Mesendoderm (in vitro differentiated cells): ENCODE measurements at regions not wholly inside any gene's neighbourhood (a gene's known extent, or its start where the extent isn't known, plus 50 kb on each side); places are given as distances from the start of the nearest gene placed in this dataset.
"Not testable (repeated sequence)": the region's sequence is repeated elsewhere in the genome, so short reads cannot be mapped to it uniquely, and the experiment has no call there.

Experiments
- DNase-seq: peaks from one replicate; pipeline ENCODE4 v3.0.0; 2013
- H2AK5ac ChIP-seq: 2 replicates; pipeline ENCODE4 v1.6.1; 2013; ENCODE audit warnings: low read length, inconsistent platforms
- H2BK120ac ChIP-seq: 2 replicates; pipeline ENCODE4 v1.6.1; 2013; ENCODE audit warnings: low read depth, mild to moderate bottlenecking, low read length, moderate library complexity, mixed read lengths
- H2BK15ac ChIP-seq: replicated peaks from 2 replicates; pipeline ENCODE4 v1.6.1; 2013; ENCODE audit warnings: low read depth, mild to moderate bottlenecking, moderate library complexity
- H2BK5ac ChIP-seq: 2 replicates; pipeline ENCODE4 v1.6.1; 2013; ENCODE audit warnings: low read length, inconsistent platforms
- H3K18ac ChIP-seq: 2 replicates; pipeline ENCODE4 v1.6.1; 2013; ENCODE audit warnings: mild to moderate bottlenecking, low read length, mixed read lengths
- H3K23ac ChIP-seq: one replicate; pipeline ENCODE4 v1.6.1; 2013; ENCODE audit warnings: low read length
- H3K27ac ChIP-seq: 2 replicates; pipeline ENCODE4 v1.5.1; 2013; ENCODE audit warnings: low read depth, mild to moderate bottlenecking, inconsistent platforms, low read length, moderate library complexity
- H3K27me3 ChIP-seq: 2 replicates; pipeline ENCODE4 v1.6.1; 2013; ENCODE audit warnings: low read length, control low read depth, mild to moderate bottlenecking, inconsistent platforms; ENCODE audit not compliant: insufficient read depth, poor library complexity
- H3K36me3 ChIP-seq: 2 replicates; pipeline ENCODE4 v1.6.1; 2013; ENCODE audit warnings: low read length, inconsistent platforms; ENCODE audit not compliant: control insufficient read depth, insufficient read depth
- H3K4ac ChIP-seq: one replicate; pipeline ENCODE4 v1.6.1; 2013; ENCODE audit warnings: low read depth, mild to moderate bottlenecking, low read length, moderate library complexity
- H3K4me1 ChIP-seq: 2 replicates; pipeline ENCODE4 v1.6.1; 2013; ENCODE audit warnings: low read depth, low read length, inconsistent platforms; ENCODE audit not compliant: control insufficient read depth
- H3K4me2 ChIP-seq: 2 replicates; pipeline ENCODE4 v1.6.1; 2013; ENCODE audit warnings: low read length
- H3K4me3 ChIP-seq: 2 replicates; pipeline ENCODE4 v1.5.1; 2013; ENCODE audit warnings: mild to moderate bottlenecking, low read length
- H3K56ac ChIP-seq: one replicate; pipeline ENCODE4 v1.6.1; 2013; ENCODE audit warnings: low read length
- H3K79me1 ChIP-seq: 2 replicates; pipeline ENCODE4 v1.6.1; 2013; ENCODE audit warnings: low read length, inconsistent platforms
- H3K79me2 ChIP-seq: 2 replicates; pipeline ENCODE4 v1.6.1; 2013; ENCODE audit warnings: mild to moderate bottlenecking, low read length; ENCODE audit not compliant: control insufficient read depth, insufficient read depth
- H3K9ac ChIP-seq: 2 replicates; pipeline ENCODE4 v1.6.1; 2013; ENCODE audit warnings: low read length, inconsistent platforms
- H4K5ac ChIP-seq: one replicate; pipeline ENCODE4 v1.6.1; 2013; ENCODE audit warnings: low read length
- H4K8ac ChIP-seq: one replicate; pipeline ENCODE4 v1.6.1; 2013; ENCODE audit warnings: low read depth, mild to moderate bottlenecking, control low read depth, low read length, moderate library complexity
- WGBS: extraction: QIAGEN DNeasy Blood & Tissue Kit; methylation state at CpG from one replicate; pipeline ENCODE4 v1.1.7; 2013; ENCODE audit warnings: low lambda C conversion rate, missing lambda C conversion rate; ENCODE audit not compliant: insufficient coverage; ENCODE audit errors: extremely low coverage; 5-methylcytosine and 5-hydroxymethylcytosine counted together

DNA sequence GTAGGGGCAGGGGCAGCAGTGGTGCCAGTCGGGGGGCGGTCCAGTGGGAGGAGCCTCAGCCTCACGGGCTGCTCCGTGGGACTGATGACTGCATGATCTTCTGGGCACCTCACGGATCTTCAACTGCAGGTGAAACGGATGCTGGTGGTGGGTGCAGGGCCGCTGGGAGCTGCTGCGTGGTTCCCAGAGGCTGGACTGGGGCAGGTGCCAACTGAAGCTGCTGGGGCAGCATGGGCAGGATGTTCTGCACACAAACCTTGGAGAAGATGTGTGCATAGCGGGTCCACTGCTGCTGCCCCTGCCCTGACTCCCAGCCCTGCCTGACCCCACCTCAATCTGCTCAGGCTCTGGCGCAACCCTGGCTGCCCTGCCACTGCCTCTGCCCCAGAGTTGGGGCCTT, 104.2 kb upstream of the TP53BP2 start:
- not testable (repeated sequence) for H2BK120ac ChIP-seq, H3K79me1 ChIP-seq, H2BK15ac ChIP-seq, H4K8ac ChIP-seq, H3K27ac ChIP-seq, H3K4me3 ChIP-seq, H3K27me3 ChIP-seq, H2AK5ac ChIP-seq, H3K4me1 ChIP-seq, H3K18ac ChIP-seq, H3K79me2 ChIP-seq, H3K4me2 ChIP-seq, H3K36me3 ChIP-seq, DNase-seq, H3K4ac ChIP-seq, H3K56ac ChIP-seq, H4K5ac ChIP-seq, H3K9ac ChIP-seq, H3K23ac ChIP-seq, H2BK5ac ChIP-seq
- WGBS, result no CpG with 5 or more reads among the region's 10 CpGs

GRCh38 chr1:223948041-223948440, 102.3 kb upstream of the TP53BP2 start:
- DNase-seq, H2BK5ac ChIP-seq, H3K9ac ChIP-seq, H3K27ac ChIP-seq, H3K18ac ChIP-seq, H3K23ac ChIP-seq, H3K56ac ChIP-seq, H3K79me2 ChIP-seq, H3K4me1 ChIP-seq, H2BK15ac ChIP-seq, H4K8ac ChIP-seq, H3K4me3 ChIP-seq, H4K5ac ChIP-seq, H3K79me1 ChIP-seq, H3K4me2 ChIP-seq, H3K27me3 ChIP-seq, H2BK120ac ChIP-seq, H2AK5ac ChIP-seq, H3K36me3 ChIP-seq, H3K4ac ChIP-seq: not testable (repeated sequence)
- WGBS, result no CpG with 5 or more reads among the region's 12 CpGs

DNA sequence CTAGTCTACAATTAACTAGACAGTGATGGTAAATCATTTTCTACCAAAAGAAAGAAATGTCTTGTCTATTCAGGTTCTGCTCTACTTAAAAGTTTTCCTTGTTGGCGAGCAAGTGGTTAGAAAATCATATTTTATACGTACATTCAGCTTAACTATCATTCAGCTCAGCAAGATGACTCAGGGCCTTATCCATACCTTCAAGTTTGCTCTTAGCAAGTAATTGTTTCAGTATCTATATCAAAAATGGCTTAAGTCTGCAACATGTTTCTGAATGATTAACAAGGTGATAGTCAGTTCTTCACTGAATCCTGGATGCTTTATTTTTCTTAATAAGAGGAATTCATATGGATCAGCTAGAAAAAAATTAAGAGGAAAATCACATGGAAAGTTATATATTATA, 90.8 kb upstream of the TP53BP2 start:
- not testable (repeated sequence) for H3K4me2 ChIP-seq, H3K27me3 ChIP-seq, H2BK5ac ChIP-seq, H3K56ac ChIP-seq, H3K18ac ChIP-seq, H2AK5ac ChIP-seq, H3K79me1 ChIP-seq, H4K8ac ChIP-seq, H2BK120ac ChIP-seq, H3K36me3 ChIP-seq, H4K5ac ChIP-seq, H3K23ac ChIP-seq, DNase-seq, H3K4me1 ChIP-seq, H3K27ac ChIP-seq, H3K4me3 ChIP-seq, H2BK15ac ChIP-seq, H3K4ac ChIP-seq, H3K79me2 ChIP-seq, H3K9ac ChIP-seq
- WGBS, result no CpG with 5 or more reads among the region's 2 CpGs

- not testable (repeated sequence) for H3K4me3 ChIP-seq, H3K4me2 ChIP-seq, H3K79me1 ChIP-seq, H2BK5ac ChIP-seq, H3K27me3 ChIP-seq, H3K18ac ChIP-seq, H3K9ac ChIP-seq, H4K5ac ChIP-seq, H3K4me1 ChIP-seq, H3K23ac ChIP-seq, H2BK120ac ChIP-seq, H3K4ac ChIP-seq, H3K56ac ChIP-seq, H3K27ac ChIP-seq, H3K79me2 ChIP-seq, H2BK15ac ChIP-seq, DNase-seq, H2AK5ac ChIP-seq, H4K8ac ChIP-seq, H3K36me3 ChIP-seq
- no CpG with 5 or more reads among the region's 1 CpG for WGBS
Observed at GRCh38 chr1:223931476-223931875, 85.7 kb upstream of the TP53BP2 start.

- H3K4ac ChIP-seq, H3K18ac ChIP-seq, H4K5ac ChIP-seq, H2BK15ac ChIP-seq, H3K27ac ChIP-seq, H3K56ac ChIP-seq, H3K4me2 ChIP-seq, H3K79me2 ChIP-seq, H2BK120ac ChIP-seq, H2AK5ac ChIP-seq, H3K79me1 ChIP-seq, H3K23ac ChIP-seq, H3K36me3 ChIP-seq, H3K4me3 ChIP-seq, H3K27me3 ChIP-seq, H4K8ac ChIP-seq, H3K4me1 ChIP-seq, H2BK5ac ChIP-seq, DNase-seq, H3K9ac ChIP-seq: not testable (repeated sequence)
- WGBS, result no CpG with 5 or more reads among the region's 4 CpGs
Observed at GRCh38 chr1:223920805-223921204, 75.1 kb upstream of the TP53BP2 start.

- not testable (repeated sequence) for DNase-seq, H3K4me1 ChIP-seq
Observed at GRCh38 chr1:223915476-223915875, 69.7 kb upstream of the TP53BP2 start.

More at GRCh38 chr1:223915476-223915875, 69.7 kb upstream of the TP53BP2 start:
- H4K8ac ChIP-seq, H2BK15ac ChIP-seq, H2BK120ac ChIP-seq, H3K27me3 ChIP-seq, H3K9ac ChIP-seq, H3K27ac ChIP-seq, H3K79me2 ChIP-seq, H2BK5ac ChIP-seq, H3K79me1 ChIP-seq, H3K4me3 ChIP-seq, H3K56ac ChIP-seq, H3K4me2 ChIP-seq, H3K4ac ChIP-seq, H3K23ac ChIP-seq, H3K36me3 ChIP-seq, H4K5ac ChIP-seq, H3K18ac ChIP-seq, H2AK5ac ChIP-seq: not testable (repeated sequence)
- no CpG with 5 or more reads among the region's 2 CpGs for WGBS
